Activated naive CD8-positive, alpha-beta T cell treated with anti-CD3 and anti-CD28 coated beads for 36 hours (primary cell): ENCODE measurements at regions not wholly inside any gene's neighbourhood (a gene's known extent, or its start where the extent isn't known, plus 50 kb on each side); places are given as distances from the start of the nearest gene placed in this dataset.

Experiments used
- DNase-seq: peaks from one replicate; pipeline ENCODE4 v3.0.0; 2021
- H3K27ac Mint-ChIP-seq: one replicate; pipeline ENCODE4 v1.8.0; 2022; ENCODE audit warnings: mild to moderate bottlenecking, moderate library complexity, mixed read lengths
- H3K27me3 Mint-ChIP-seq: one replicate; pipeline ENCODE4 v1.8.0; 2022; ENCODE audit warnings: mild to moderate bottlenecking, mixed read lengths
- H3K36me3 Mint-ChIP-seq: one replicate; pipeline ENCODE4 v1.8.0; 2021; ENCODE audit warnings: mild to moderate bottlenecking, mixed read lengths
- H3K4me1 Mint-ChIP-seq: one replicate; pipeline ENCODE4 v1.8.0; 2021; ENCODE audit warnings: mixed read lengths
- H3K4me3 Mint-ChIP-seq: one replicate; pipeline ENCODE4 v1.8.0; 2022; ENCODE audit warnings: mild to moderate bottlenecking, moderate library complexity, mixed read lengths
- H3K9me3 Mint-ChIP-seq: one replicate; pipeline ENCODE4 v1.8.0; 2022; ENCODE audit warnings: mixed read lengths

DNA sequence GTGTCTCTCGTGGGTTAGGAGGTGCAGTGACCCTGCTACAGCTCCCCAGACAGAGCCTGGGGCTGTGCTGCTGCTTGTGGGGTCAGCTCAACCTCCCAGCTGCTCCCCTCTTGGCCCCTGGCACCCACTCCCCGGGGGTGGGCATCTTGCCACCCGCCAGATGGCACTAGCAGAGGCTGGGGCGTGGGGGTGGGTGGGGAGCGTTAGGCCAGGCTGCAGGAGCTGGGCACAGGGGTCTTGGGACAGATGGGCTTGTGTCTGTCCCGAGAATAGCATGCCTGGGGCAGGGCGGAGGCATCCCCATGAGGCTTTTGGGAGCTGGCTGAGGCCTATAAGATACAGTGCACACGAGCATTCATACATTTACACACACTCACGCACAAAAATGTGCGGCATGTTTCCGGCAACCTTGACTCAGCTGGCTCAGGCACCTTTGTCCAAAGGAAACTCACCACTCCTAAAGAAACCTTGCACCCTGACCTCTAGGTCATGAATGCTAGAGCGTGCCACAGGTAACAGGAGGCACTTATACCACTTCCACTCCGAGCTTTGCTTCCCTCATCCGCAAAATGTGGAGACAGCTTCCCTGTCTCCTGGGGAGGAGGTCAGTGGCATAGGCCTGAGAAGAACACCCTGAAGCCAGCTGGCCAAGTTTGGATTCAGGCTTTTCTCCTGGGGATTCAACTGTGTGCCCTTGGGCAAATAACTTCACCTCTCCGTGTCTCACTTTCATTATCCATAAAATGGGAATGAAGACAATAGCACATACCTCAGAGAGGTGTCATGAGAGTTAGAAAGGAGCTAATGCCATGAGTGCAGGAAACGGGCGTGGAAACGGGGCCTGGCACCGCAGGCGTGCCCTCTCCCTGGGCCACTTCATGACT, 78.9 kb upstream of the LHX1 start:
- no peak for DNase-seq
- no peaks in the 10 kb centered on the region for H3K36me3 Mint-ChIP-seq
- H3K27ac Mint-ChIP-seq = no peak overlapping the region
- H3K4me3 Mint-ChIP-seq = no peak overlapping the region
- peaks cover 4% of the 10 kb centered on the region for H3K27me3 Mint-ChIP-seq
- H3K4me1 Mint-ChIP-seq = peaks cover 7% of the 10 kb centered on the region
- no peaks in the 10 kb centered on the region for H3K9me3 Mint-ChIP-seq

DNA sequence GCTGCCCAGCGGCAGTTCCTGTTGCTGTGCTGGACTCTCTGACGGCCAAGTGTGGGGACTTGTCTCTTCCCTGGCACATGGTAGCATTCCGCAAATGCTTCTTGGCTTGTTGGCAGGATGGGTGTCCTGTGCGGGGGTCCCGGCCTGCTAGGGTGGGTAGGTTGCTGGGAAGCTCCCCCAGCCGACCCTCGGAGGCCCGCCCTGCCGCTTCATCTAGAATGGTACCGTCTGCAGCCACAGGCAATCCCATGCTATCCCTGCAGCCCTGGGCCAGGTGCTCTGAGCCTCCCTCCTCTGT, 78.3 kb upstream of the LHX1 start:
- no peak overlapping the region for H3K27ac Mint-ChIP-seq
- no peaks in the 10 kb centered on the region for H3K36me3 Mint-ChIP-seq
- no peak overlapping the region for H3K4me3 Mint-ChIP-seq
- H3K4me1 Mint-ChIP-seq = peaks cover under 1% of the 10 kb centered on the region
- DNase-seq = no peak
- H3K9me3 Mint-ChIP-seq = no peaks in the 10 kb centered on the region
- H3K27me3 Mint-ChIP-seq = peaks cover 4% of the 10 kb centered on the region

DNA sequence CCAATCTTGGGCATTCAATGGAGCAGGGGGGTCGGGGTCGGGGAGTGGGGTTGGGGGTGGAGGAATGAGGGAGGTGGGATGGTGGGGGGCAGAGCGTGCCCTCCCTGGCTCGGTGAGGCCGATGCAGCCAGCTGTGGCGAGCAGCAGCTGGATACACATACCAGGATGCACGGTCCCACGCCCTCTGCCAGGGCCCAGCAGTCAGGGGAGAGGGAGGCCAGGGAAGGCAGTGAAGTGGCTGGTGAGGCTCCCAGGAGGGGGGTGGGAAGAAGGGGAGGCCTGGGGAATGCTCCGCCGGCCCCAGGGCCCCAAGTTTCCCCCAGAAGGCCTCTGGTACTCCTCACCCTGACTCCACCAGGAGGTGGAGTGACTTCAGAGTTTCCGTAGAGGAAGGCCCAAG, 77.6 kb upstream of the LHX1 start:
- peaks cover 4% of the 10 kb centered on the region for H3K27me3 Mint-ChIP-seq
- no peak overlapping the region for H3K4me3 Mint-ChIP-seq
- DNase-seq = no peak
- no peaks in the 10 kb centered on the region for H3K36me3 Mint-ChIP-seq
- H3K27ac Mint-ChIP-seq = no peak overlapping the region
- no peaks in the 10 kb centered on the region for H3K4me1 Mint-ChIP-seq
- H3K9me3 Mint-ChIP-seq = no peaks in the 10 kb centered on the region

GRCh38 chr17:36861531-36861930, 75.7 kb upstream of the LHX1 start:
- Mint-ChIP-seq H3K9me3 (no peaks in the 10 kb centered on the region), H3K4me3 (no peak overlapping the region), H3K36me3 (no peaks in the 10 kb centered on the region), H3K27me3 (peaks cover 4% of the 10 kb centered on the region), H3K4me1 (no peaks in the 10 kb centered on the region), H3K27ac (no peak overlapping the region)
- DNase-seq = no peak

DNA sequence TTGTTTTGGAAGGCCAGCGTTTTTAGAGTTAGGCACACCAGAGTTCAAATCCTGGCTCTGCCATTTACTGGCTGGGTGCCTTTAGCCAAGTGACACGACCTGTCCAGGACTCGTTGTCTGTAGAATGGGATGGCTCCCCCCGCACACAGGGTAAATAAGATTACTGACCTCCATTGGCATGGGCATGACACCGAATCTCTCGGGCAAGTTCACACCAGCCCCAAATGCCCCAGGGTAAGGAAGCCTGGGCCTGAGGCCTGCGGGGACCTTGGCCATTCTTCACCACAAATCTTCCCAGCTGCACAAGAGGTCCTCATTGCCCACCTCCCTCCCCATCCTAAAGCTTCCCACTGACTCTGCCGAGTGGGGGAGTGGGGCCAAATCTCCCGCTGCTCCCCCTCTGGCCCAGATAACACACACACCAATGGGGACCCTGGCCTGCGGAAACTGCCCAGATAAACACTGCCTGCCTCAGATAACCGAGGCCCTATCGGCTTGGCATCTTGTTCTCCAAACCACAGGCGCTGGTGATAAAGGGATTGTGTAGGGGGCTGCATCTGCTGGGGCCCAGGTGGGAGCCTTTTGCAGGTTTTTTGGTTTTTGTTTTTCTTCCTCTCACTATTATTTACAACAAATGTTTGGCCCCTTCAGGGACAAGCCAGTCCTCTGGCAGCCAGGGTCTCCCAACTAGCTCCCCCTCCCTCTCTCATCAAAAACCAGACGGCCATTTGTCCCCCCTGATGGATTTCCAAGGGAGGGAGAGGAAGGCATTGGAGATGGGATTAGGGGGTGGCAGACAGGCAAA, 75.0 kb upstream of the LHX1 start:
- DNase-seq = no peak
- H3K4me3 Mint-ChIP-seq = no peak overlapping the region
- H3K36me3 Mint-ChIP-seq = no peaks in the 10 kb centered on the region
- H3K9me3 Mint-ChIP-seq = no peaks in the 10 kb centered on the region
- no peak overlapping the region for H3K27ac Mint-ChIP-seq
- peaks cover 4% of the 10 kb centered on the region for H3K27me3 Mint-ChIP-seq
- H3K4me1 Mint-ChIP-seq = no peaks in the 10 kb centered on the region

- peaks cover 4% of the 10 kb centered on the region for H3K27me3 Mint-ChIP-seq
- no peaks in the 10 kb centered on the region for H3K4me1 Mint-ChIP-seq
These were observed 74.1 kb upstream of the LHX1 start for GRCh38 chr17:36863131-36863530.

DNA sequence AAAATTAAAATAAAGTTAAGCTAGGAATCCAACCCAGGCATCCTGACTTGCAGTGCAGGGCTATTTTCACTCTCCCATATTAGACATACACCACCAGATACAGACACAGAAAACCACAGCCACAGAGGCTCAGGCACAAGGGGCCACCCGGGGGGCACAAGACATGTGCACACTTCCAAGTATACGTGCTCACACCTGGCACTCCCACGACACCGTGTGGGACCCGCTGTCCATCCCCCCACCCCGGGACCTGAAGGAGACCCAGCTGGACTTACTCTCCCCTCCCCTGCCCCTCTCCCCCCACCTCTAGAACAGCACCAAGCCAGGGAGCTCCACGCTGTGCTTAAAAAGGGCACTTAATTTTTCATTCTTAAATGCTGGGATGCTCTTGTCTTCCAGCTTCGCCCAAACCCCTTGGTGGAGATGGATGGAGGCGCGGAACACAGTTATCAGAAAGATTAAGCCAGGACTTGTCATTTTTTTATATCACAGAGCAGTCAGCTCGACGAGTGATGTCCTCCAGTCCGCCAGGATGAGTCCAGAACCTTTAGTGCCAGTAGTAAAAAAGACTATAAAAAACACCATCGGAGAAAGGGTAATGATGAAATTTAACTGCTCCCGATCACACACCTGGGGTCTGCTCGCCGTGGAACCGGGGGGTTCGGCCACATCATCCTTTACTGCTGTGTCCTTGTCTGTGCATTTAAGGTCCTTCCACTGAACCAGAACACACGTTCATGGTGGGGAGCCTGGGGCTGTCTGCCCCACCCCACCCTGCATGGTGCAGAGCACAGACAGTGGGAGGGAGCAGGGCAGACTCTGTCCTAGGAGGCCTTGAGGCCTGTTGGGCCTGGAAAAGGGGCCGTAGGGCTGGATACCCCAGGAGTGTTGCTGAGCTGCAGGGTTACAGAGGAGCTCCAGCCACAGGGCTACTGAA, 73.3 kb upstream of the LHX1 start:
- Mint-ChIP-seq H3K4me1 (no peaks in the 10 kb centered on the region), H3K36me3 (no peaks in the 10 kb centered on the region), H3K27ac (no peak overlapping the region), H3K27me3 (peaks cover 4% of the 10 kb centered on the region), H3K4me3 (no peak overlapping the region), H3K9me3 (no peaks in the 10 kb centered on the region)
- DNase-seq = no peak

More at GRCh38 chr17:36863131-36863530, 74.1 kb upstream of the LHX1 start:
- H3K36me3 Mint-ChIP-seq = no peaks in the 10 kb centered on the region
- no peak for DNase-seq
- H3K9me3 Mint-ChIP-seq = no peaks in the 10 kb centered on the region
- no peak overlapping the region for H3K4me3 Mint-ChIP-seq
- H3K27ac Mint-ChIP-seq = no peak overlapping the region

DNA sequence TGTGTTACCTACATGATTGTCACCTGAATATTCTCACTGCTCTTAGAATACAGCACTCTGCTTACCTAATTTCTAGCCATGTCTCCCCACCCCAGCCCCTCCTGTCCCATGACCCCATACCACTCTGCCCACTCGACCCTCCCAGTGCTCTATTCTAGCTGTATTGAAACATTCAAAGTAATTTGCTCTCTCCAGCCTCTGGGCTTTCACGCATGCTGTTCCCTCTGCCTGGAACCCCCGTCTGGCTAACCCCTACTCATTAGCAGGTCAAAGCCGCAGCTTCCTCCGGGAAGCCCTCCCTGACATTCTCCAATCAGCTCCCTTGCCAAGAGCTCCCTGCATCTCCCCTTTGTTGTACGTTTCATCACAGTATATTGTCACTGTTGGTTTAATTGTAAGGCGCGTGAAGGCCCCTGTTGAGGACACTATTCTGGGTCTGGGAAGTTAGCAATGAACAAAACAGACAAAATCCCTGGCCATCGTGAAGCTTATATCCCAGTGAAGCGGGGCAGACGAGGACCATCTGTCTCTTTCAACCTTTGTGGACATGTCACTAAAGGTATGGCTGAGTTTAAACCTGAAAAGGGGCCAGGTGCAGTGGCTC, 72.3 kb upstream of the LHX1 start:
- no peak for DNase-seq
- Mint-ChIP-seq H3K4me1 (no peaks in the 10 kb centered on the region), H3K4me3 (no peak overlapping the region), H3K27ac (no peak overlapping the region), H3K9me3 (no peaks in the 10 kb centered on the region), H3K36me3 (no peaks in the 10 kb centered on the region), H3K27me3 (no peaks in the 10 kb centered on the region)

- H3K4me3 Mint-ChIP-seq = no peak overlapping the region
- H3K4me1 Mint-ChIP-seq = no peaks in the 10 kb centered on the region
- no peak overlapping the region for H3K27ac Mint-ChIP-seq
These were observed 69.4 kb upstream of the LHX1 start for GRCh38 chr17:36867716-36868341.

GRCh38 chr17:36868777-36869176, 68.5 kb upstream of the LHX1 start:
- Mint-ChIP-seq H3K36me3 (no peaks in the 10 kb centered on the region), H3K27me3 (no peaks in the 10 kb centered on the region), H3K4me3 (no peak overlapping the region), H3K9me3 (no peaks in the 10 kb centered on the region), H3K27ac (no peak overlapping the region), H3K4me1 (no peaks in the 10 kb centered on the region)
- no peak for DNase-seq

More at GRCh38 chr17:36867716-36868341, 69.4 kb upstream of the LHX1 start:
- H3K27me3 Mint-ChIP-seq = no peaks in the 10 kb centered on the region
- no peaks in the 10 kb centered on the region for H3K9me3 Mint-ChIP-seq
- DNase-seq = no peak
- no peaks in the 10 kb centered on the region for H3K36me3 Mint-ChIP-seq

DNA sequence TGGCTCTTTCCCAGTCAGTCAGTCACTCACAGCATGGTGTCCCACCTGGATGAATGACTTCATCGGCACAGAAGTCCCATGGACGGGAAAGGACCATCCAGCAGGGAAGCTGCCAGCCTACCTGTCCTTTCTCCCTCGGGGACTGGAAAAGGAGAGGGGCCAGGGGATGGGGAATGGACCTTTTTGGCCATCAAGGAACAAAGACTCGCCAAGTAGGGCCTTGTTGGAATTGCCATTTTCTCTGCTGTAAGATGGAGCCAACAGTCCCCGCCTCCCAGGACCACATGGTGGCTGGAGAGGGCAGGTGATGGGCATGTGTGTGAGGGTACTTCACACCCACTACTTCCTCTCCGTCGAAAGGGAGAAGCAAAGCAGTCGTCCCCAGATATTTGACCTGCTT, 67.8 kb upstream of the LHX1 start:
- DNase-seq = no peak
- H3K4me1 Mint-ChIP-seq = no peaks in the 10 kb centered on the region
- H3K9me3 Mint-ChIP-seq = no peaks in the 10 kb centered on the region
- no peaks in the 10 kb centered on the region for H3K27me3 Mint-ChIP-seq
- no peaks in the 10 kb centered on the region for H3K36me3 Mint-ChIP-seq
- H3K4me3 Mint-ChIP-seq = no peak overlapping the region
- H3K27ac Mint-ChIP-seq = no peak overlapping the region

GRCh38 chr17:36869856-36870719, 67.2 kb upstream of the LHX1 start:
- H3K27ac Mint-ChIP-seq = no peak overlapping the region
- no peaks in the 10 kb centered on the region for H3K4me1 Mint-ChIP-seq
- H3K9me3 Mint-ChIP-seq = no peaks in the 10 kb centered on the region
- no peak overlapping the region for H3K4me3 Mint-ChIP-seq
- H3K36me3 Mint-ChIP-seq = no peaks in the 10 kb centered on the region
- DNase-seq = no peak
- no peaks in the 10 kb centered on the region for H3K27me3 Mint-ChIP-seq

DNA sequence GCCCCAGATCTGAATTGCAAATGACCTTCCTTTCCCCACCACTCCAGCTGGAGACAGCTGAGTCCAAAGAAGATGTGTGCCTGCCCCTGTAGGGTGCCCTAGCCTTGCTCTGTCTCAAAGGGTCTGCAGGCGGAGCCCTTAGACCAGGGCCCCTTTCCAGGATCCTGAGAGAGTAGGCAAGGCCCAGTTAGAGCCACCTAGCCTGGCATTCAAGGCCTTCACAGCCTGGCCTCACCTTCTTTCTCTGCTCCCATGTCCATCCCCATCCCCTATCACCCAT, 66.6 kb upstream of the LHX1 start:
- Mint-ChIP-seq H3K27me3 (no peaks in the 10 kb centered on the region), H3K9me3 (no peaks in the 10 kb centered on the region), H3K27ac (no peak overlapping the region), H3K4me1 (peaks cover 2% of the 10 kb centered on the region), H3K4me3 (no peak overlapping the region), H3K36me3 (no peaks in the 10 kb centered on the region)
- no peak for DNase-seq
